ENCODE measurements at regions not wholly inside any gene's neighbourhood (a gene's known extent, or its start where the extent isn't known, plus 50 kb on each side); places are given as distances from the start of the nearest gene placed in this dataset.

DNA sequence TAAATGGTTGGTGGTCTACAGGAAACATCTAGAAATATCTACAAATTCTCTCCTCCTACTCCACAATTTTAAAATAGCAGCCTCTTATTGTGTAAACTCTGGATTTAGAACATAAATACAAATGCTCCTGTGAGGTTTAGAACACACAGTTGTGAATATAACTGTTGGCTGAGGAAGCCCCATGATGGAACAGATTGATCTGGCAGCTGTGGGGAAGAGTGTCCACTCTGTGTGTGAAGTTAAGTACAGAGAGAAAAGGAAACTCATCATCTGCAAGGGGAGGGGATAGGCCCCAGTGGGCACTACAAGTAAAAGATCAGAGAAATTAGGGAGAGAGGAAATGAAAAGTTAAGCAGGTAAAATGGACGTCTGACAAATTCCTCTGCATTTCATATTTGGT is 422.7 kb upstream of the FSHR start:
- no peak for TF ChIP-seq POLR2A (IDR thresholded peaks at IDR 0.05; ENCODE audit: low read depth, low read length)
- no peak for TF ChIP-seq POLR2AphosphoS5 (IDR thresholded peaks at IDR 0.05; ENCODE audit: low read depth, low read length)
- TF ChIP-seq TAF1 (IDR thresholded peaks at IDR 0.05; ENCODE audit: borderline replicate concordance, low read depth, low read length) = no peak

Data from GM12892 (cell line).